Muscle of leg (tissue), 3 donors: ENCODE measurements at regions not wholly inside any gene's neighbourhood (a gene's known extent, or its start where the extent isn't known, plus 50 kb on each side); places are given as distances from the start of the nearest gene placed in this dataset.

Source experiments
- DNase-seq: peaks from one replicate; pipeline ENCODE4 v3.0.0; 2013
- H3K27ac ChIP-seq: one replicate; pipeline ENCODE4 v1.5.1; 2013; ENCODE audit warnings: mild to moderate bottlenecking, low read length, control low read depth
- H3K27me3 ChIP-seq: one replicate; pipeline ENCODE4 v1.6.1; 2013; ENCODE audit warnings: low read length; ENCODE audit not compliant: control insufficient read depth, insufficient read depth
- H3K36me3 ChIP-seq: one replicate; pipeline ENCODE4 v1.6.1; 2013; ENCODE audit warnings: low read length; ENCODE audit not compliant: control insufficient read depth, insufficient read depth
- H3K4me1 ChIP-seq: one replicate; pipeline ENCODE4 v1.6.1; 2013; ENCODE audit warnings: low read length; ENCODE audit not compliant: control insufficient read depth, insufficient read depth
- H3K4me3 ChIP-seq: one replicate; pipeline ENCODE4 v1.5.1; 2013; ENCODE audit warnings: low read length, control low read depth
- H3K9me3 ChIP-seq: replicated peaks from 2 replicates; pipeline ENCODE4 v1.6.1; 2013; ENCODE audit warnings: low read depth, low read length; ENCODE audit not compliant: control insufficient read depth
- WGBS: methylation state at CpG from one replicate; pipeline ENCODE4 v1.1.5; 2013; ENCODE audit warnings: missing lambda C conversion rate; ENCODE audit not compliant: insufficient coverage; 5-methylcytosine and 5-hydroxymethylcytosine counted together

GRCh38 chr16:8346294-8346693 is 244.0 kb downstream of the TMEM114 start:
- Histone ChIP-seq H3K27ac (no peak overlapping the region), H3K36me3 (no peaks in the 10 kb centered on the region), H3K4me3 (no peak overlapping the region), H3K27me3 (no peaks in the 10 kb centered on the region), H3K9me3 (no peaks in the 10 kb centered on the region), H3K4me1 (no peaks in the 10 kb centered on the region)
- DNase-seq, result peak; percentile 69
- no CpG with 5 or more reads among the region's 3 CpGs for WGBS

GRCh38 chr16:8342276-8342675 is 248.0 kb downstream of the TMEM114 start:
- H3K27ac ChIP-seq, result no peak overlapping the region
- no peak overlapping the region for H3K4me3 ChIP-seq
- H3K27me3 ChIP-seq, result no peaks in the 10 kb centered on the region
- no peaks in the 10 kb centered on the region for H3K36me3 ChIP-seq
- no CpG with 5 or more reads among the region's 4 CpGs for WGBS
- DNase-seq, result no peak
- H3K9me3 ChIP-seq, result no peaks in the 10 kb centered on the region
- H3K4me1 ChIP-seq, result no peaks in the 10 kb centered on the region

- no peak overlapping the region for H3K27ac ChIP-seq
- no peaks in the 10 kb centered on the region for H3K9me3 ChIP-seq
- DNase-seq, result no peak
- no peaks in the 10 kb centered on the region for H3K4me1 ChIP-seq
- H3K27me3 ChIP-seq, result no peaks in the 10 kb centered on the region
- H3K4me3 ChIP-seq, result no peak overlapping the region
- no peaks in the 10 kb centered on the region for H3K36me3 ChIP-seq
- 84% methylated on average over 4 of the region's 5 CpGs for WGBS
These were observed 259.6 kb downstream of the TMEM114 start for GRCh38 chr16:8330761-8331160.

GRCh38 chr16:8326232-8326631 is 264.1 kb downstream of the TMEM114 start:
- H3K9me3 ChIP-seq, result no peaks in the 10 kb centered on the region
- H3K36me3 ChIP-seq, result no peaks in the 10 kb centered on the region
- no peak for DNase-seq
- WGBS, result no CpG with 5 or more reads among the region's 9 CpGs
- no peaks in the 10 kb centered on the region for H3K27me3 ChIP-seq
- H3K4me1 ChIP-seq, result no peaks in the 10 kb centered on the region
- no peak overlapping the region for H3K4me3 ChIP-seq
- no peak overlapping the region for H3K27ac ChIP-seq

- DNase-seq, result no peak
- 100% methylated on average over 1 of the region's 2 CpGs for WGBS
- no peaks in the 10 kb centered on the region for H3K4me1 ChIP-seq
These were observed 267.2 kb downstream of the TMEM114 start for GRCh38 chr16:8323153-8323552.

GRCh38 chr16:8320131-8320530 is 270.2 kb downstream of the TMEM114 start:
- no peak overlapping the region for H3K27ac ChIP-seq
- no peaks in the 10 kb centered on the region for H3K4me1 ChIP-seq
- no peaks in the 10 kb centered on the region for H3K36me3 ChIP-seq
- no peak for DNase-seq
- WGBS, result 68% methylated on average over 4 of the region's 5 CpGs
- H3K4me3 ChIP-seq, result no peak overlapping the region
- H3K9me3 ChIP-seq, result no peaks in the 10 kb centered on the region
- H3K27me3 ChIP-seq, result no peaks in the 10 kb centered on the region

More at GRCh38 chr16:8323153-8323552, 267.2 kb downstream of the TMEM114 start:
- Histone ChIP-seq H3K4me3 (no peak overlapping the region), H3K9me3 (no peaks in the 10 kb centered on the region), H3K36me3 (no peaks in the 10 kb centered on the region), H3K27ac (no peak overlapping the region), H3K27me3 (no peaks in the 10 kb centered on the region)

- Histone ChIP-seq H3K27ac (no peak overlapping the region), H3K9me3 (peaks cover 4% of the 10 kb centered on the region), H3K36me3 (no peaks in the 10 kb centered on the region), H3K4me1 (peaks cover 5% of the 10 kb centered on the region), H3K4me3 (no peak overlapping the region), H3K27me3 (no peaks in the 10 kb centered on the region)
- 80% methylated on average over 1 of the region's 6 CpGs for WGBS
- no peak for DNase-seq
These were observed 279.5 kb downstream of the TMEM114 start for GRCh38 chr16:8310816-8311215.

- Histone ChIP-seq H3K4me1 (peaks cover 5% of the 10 kb centered on the region), H3K27me3 (no peaks in the 10 kb centered on the region), H3K36me3 (no peaks in the 10 kb centered on the region), H3K27ac (no peak overlapping the region), H3K4me3 (no peak overlapping the region), H3K9me3 (peaks cover 4% of the 10 kb centered on the region)
- peak; percentile 78 for DNase-seq
- WGBS, result no CpG with 5 or more reads among the region's 6 CpGs
These were observed 280.0 kb downstream of the TMEM114 start for GRCh38 chr16:8310323-8310722.

- Histone ChIP-seq H3K27me3 (no peaks in the 10 kb centered on the region), H3K9me3 (peaks cover 4% of the 10 kb centered on the region), H3K4me3 (no peak overlapping the region), H3K27ac (no peak overlapping the region), H3K36me3 (no peaks in the 10 kb centered on the region), H3K4me1 (peaks cover 2% of the 10 kb centered on the region)
- DNase-seq, result no peak
- WGBS, result 69% methylated on average over 2 of the region's 3 CpGs
These were observed 285.1 kb downstream of the TMEM114 start for GRCh38 chr16:8305201-8305600.

- WGBS, result 73% methylated on average over 3 of the region's 5 CpGs
- Histone ChIP-seq H3K4me1 (no peaks in the 10 kb centered on the region), H3K27ac (no peak overlapping the region), H3K27me3 (no peaks in the 10 kb centered on the region), H3K9me3 (no peaks in the 10 kb centered on the region), H3K4me3 (no peak overlapping the region), H3K36me3 (no peaks in the 10 kb centered on the region)
- no peak for DNase-seq
These were observed 290.7 kb downstream of the TMEM114 start for GRCh38 chr16:8299635-8300034.

- Histone ChIP-seq H3K27ac (no peak overlapping the region), H3K4me1 (no peaks in the 10 kb centered on the region), H3K27me3 (no peaks in the 10 kb centered on the region), H3K4me3 (no peak overlapping the region), H3K9me3 (no peaks in the 10 kb centered on the region), H3K36me3 (no peaks in the 10 kb centered on the region)
- 39% methylated on average over 8 of the region's 11 CpGs for WGBS
- no peak for DNase-seq
These were observed 294.6 kb downstream of the TMEM114 start for GRCh38 chr16:8295513-8296237.
